SK-N-MC (cell line): ENCODE measurements at regions not wholly inside any gene's neighbourhood (a gene's known extent, or its start where the extent isn't known, plus 50 kb on each side); places are given as distances from the start of the nearest gene placed in this dataset.

Source experiments
- EZH2 ChIP-seq: fragments of 200-600 bp; sonication (generic); IDR thresholded peaks from one replicate; pipeline ENCODE4 v1.6.1; 2017; ENCODE audit warnings: antibody characterized with exemption
- FOXP2 ChIP-seq: optimal IDR thresholded peaks from 2 replicates; pipeline ENCODE3; 2011; ENCODE audit warnings: mild to moderate bottlenecking, moderate library complexity; ENCODE audit not compliant: insufficient read depth; ENCODE audit errors: extremely low read length, control extremely low read depth

GRCh38 chr2:111243295-111243694, 122.6 kb downstream of the BCL2L11 start:
- TF ChIP-seq FOXP2 (no peak), EZH2 (no peak)
